ENCODE measurements at regions not wholly inside any gene's neighbourhood (a gene's known extent, or its start where the extent isn't known, plus 50 kb on each side); places are given as distances from the start of the nearest gene placed in this dataset.

- no peak for DNase-seq
These were observed 142.4 kb upstream of the KCNMB2 start for GRCh38 chr3:178393824-178394223.

- no peak for DNase-seq
These were observed 139.9 kb upstream of the KCNMB2 start for GRCh38 chr3:178396318-178396717.

DNA sequence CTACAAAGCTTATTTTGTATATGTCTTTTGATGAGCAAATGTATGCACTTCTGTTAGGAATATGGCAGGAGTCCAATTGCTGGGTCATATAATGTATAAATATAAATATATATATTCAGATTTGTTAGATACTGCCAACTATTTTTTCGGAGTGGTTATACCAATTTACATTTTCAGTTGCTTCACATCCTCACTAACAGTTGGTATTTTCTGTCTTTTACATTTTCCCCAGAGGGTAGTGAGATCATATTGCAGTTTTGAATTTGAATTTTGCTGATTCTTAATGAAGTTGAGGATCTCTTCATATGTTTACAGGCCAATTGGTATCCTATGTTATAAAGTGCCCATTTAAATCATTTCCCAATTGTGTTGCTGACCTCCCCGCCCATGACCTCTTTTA is 139.0 kb upstream of the KCNMB2 start:
- DNase-seq = no peak

DNA sequence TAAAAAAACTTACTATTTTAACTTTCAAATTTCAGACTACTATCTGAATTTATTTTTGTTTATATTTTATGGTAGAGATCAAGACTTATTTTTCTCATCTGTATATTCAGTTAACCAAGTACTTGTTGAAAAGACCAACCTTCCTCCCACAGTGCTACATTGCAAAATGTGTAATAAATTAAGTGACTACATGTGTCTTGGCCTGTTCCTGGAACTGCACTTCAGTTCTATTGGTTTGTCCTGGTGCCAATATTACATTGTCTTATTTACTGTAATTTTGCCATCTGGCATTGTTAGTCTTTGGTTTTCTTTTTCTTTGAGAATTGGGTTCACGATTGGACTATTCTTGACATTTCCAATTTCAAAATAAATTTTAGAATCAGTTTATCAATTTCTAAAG is 138.4 kb upstream of the KCNMB2 start:
- no peak for DNase-seq

DNA sequence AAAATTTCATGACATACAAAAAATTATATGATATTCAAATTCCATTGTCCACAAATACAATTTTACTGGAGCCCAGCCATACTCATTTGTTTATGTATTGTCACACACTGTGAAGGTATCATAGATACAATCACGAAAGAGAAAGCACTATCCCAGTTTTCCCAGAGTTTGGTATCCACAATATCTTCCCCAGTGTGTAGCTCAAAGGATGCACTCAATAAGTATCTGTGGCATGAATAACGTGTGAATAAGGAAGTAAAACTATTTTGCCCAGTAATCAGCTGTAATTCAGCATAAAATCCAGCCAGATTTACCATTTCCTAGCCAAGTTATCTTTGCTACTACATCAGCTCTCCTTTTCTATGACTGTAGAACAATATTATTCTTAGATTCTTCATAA is 131.3 kb upstream of the KCNMB2 start:
- no peak for DNase-seq

DNA sequence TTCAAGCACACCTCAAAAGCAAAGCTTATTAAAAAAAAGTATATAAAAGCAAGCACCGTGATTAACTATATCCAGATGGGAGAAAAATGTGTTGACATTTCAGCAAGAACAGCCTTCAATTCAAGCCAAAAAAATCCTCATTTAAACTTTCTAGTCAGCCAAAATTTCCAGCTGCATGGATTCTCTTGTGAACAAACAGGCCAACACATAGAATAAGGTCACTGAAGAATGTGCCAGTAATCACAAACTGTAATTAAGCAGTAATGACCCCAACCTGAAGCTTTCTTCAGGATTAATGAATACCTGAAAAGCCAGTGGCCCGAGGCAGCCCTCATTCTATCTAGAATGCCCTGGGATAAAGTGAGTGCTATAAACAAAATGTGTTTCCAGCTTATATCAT is 130.7 kb upstream of the KCNMB2 start:
- no peak for DNase-seq

- DNase-seq = no peak
These were observed 130.0 kb upstream of the KCNMB2 start for GRCh38 chr3:178406206-178406605.

DNA sequence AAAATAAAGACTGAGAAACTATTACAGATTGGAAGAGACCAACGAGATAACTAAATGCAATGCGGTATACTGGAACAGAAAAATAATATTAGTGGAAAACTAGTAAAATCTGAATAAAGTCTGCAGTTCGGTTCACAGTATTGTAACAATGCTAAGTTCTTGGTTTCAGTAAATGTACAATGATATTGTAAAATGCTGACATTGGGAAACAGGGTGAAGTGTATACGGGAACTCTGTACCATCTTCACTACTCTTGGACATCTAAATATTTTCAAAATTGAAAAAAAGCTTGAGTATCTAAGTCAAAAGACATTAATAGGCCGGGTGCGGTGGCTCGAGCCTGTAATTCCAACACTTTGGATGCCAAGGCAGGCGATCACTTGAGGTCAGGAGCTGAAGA is 120.9 kb upstream of the KCNMB2 start:
- DNase-seq = no peak

GRCh38 chr3:178417736-178418135 is 118.5 kb upstream of the KCNMB2 start:
- no peak for DNase-seq

DNA sequence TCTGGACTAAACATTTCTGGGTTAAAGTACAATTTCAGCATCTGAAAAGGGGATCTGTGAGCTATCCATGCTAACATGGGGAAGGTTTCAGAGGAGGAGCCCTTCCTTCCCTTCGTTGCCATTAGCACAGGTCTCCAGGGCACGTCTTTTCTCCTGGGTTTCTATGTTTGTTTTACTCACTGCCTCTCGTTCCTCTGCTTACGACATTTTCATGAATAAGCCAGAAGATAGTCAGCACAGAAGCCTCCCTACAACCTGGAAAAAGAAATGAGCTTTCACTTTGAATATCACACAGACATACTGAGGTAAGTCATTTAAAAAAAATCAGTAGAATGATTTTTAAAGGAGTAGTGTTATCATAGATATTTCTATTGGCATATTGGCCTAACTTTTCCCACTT is 117.2 kb upstream of the KCNMB2 start:
- DNase-seq = no peak

DNA sequence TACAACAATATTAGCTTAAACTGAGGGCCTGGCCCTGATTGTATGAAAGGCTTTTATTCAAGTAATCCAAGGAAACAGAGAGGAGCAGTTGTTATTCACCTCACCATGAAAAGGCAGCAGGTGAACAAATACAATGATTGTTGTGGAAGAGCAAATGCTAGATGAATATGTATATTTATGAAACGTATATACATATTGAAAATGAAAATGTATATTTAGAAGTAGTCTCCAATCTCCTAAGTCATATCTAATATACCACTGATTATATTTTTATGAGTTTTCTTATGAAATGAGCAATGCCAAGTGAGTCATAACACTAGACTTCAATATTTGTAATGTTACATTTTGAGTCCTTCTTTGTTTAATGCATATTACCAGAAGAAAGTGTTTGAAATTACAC is 116.2 kb upstream of the KCNMB2 start:
- no peak for DNase-seq

DNA sequence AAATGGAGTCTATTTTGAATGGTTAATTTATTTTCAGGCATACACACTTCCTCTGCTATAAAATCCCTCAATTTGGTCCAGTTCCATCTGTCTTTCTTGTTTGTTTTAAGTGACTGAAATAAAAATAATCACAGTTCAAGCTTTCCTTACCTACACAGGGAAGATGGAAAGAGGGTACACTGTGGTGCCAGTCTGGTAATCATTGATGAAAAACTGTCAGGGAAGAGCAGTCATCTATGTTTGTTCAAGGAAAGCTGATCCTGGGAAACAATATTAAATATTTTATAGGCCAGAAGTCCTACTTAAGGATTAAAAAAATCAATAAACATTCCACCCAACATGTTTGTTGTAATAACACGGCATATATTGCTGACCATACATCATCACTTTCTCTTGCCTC is 115.2 kb upstream of the KCNMB2 start:
- no peak for DNase-seq

DNA sequence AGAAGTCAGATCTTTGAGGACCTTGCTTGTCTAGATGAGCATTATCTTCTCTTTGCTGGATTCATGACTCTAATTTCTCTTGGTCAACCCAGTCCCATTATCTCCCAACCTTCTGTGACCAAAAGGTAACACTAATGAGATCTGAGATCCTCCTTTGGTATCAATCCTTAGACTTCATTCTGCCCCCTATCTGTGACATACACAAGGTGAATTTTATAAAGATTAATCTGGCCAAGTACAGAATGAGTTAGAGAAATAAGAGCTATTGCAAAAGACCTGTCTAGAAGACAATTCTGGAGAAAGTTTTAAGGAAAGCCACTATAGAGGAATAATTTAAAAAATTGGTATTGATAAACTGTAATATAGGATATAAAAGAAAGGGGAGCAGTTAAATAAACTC is 113.8 kb upstream of the KCNMB2 start:
- no peak for DNase-seq

GRCh38 chr3:178428037-178428436 is 108.2 kb upstream of the KCNMB2 start:
- no peak for DNase-seq

GRCh38 chr3:178434206-178434805 is 101.9 kb upstream of the KCNMB2 start:
- no peak for DNase-seq

GRCh38 chr3:178435575-178435974 is 100.7 kb upstream of the KCNMB2 start:
- no peak for DNase-seq

- no peak for DNase-seq
These were observed 99.5 kb upstream of the KCNMB2 start for GRCh38 chr3:178436773-178437172.

DNA sequence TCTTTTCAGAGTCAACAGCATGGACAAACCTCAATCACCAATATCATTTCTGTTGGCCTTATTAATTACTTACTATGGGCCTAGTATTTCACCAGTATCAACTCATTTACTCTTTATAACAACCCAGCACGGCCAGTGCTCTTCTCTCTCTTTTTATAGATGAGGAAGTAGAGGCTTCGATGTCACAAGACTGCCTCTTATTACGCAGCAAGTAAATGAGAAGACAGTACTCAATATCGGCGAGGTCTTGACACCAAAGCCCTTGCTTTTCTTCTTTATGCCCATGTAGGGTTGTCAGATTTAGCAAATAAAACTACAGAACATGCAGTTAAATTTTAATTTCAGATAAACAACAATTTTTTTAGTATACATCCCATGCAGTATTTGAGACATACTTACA is 99.0 kb upstream of the KCNMB2 start:
- DNase-seq = no peak

GRCh38 chr3:178439504-178439903 is 96.7 kb upstream of the KCNMB2 start:
- no peak for DNase-seq

DNA sequence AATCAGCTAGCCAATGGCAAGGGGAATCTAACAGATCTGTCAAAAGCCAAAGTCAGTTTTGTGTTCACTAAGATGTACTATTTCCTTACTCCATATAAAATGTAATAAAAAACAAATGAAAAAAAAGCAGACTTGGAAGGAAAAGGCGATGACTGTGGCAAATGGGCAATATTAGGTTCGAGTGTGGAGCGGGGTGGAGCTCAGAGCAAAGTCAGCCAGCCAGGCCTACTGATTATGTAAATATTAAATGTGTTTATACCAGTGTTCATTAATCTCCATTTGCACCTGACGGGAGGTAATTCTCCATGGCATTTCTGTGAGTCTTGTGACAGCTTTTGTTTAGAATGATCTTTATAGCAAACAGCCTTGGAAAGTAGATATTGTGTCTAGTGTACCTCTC is 96.2 kb upstream of the KCNMB2 start:
- no peak for DNase-seq

- no peak for DNase-seq
These were observed 92.6 kb upstream of the KCNMB2 start for GRCh38 chr3:178443634-178444033.

- DNase-seq = no peak
These were observed 91.1 kb upstream of the KCNMB2 start for GRCh38 chr3:178445139-178445538.

DNA sequence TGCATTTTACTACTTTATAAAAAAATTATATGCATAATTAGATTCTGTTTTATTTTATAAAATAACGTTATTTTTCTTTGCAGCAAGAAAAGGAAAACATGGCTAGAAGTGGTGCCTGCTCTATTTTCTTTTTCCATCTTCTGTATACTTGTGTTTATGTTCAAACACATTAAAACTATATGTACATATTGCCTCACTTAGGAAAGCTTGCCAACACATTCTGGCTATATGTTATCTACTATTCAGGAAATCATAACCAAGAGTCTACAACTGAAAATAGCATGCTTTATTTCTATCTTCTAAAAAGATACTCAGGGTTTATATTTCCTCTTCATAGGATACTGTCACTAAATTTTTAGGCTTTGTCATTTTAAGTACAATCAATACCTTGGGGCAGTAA is 90.2 kb upstream of the KCNMB2 start:
- no peak for DNase-seq

- no peak for DNase-seq
These were observed 85.8 kb upstream of the KCNMB2 start for GRCh38 chr3:178450476-178450875.

- DNase-seq = no peak
These were observed 84.4 kb upstream of the KCNMB2 start for GRCh38 chr3:178451799-178452198.

DNA sequence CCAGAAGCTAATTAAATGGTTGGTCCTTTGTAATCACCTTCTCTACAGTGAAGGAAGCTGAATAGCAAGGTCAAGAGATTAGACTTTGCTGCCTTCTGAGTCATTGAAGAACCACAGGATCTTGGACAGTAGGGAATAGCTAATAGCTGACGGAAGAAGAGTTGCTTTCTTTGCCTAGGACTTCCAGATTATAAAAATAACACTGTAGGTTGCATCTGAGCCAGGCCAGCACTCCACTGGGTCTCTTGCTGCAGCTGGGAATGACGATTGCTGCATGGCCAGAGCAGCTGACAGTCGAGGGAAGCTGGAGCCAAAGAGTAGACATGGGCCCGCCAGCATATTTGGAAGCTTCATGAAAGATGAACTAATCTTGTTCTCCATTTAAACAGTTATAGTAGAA is 81.5 kb upstream of the KCNMB2 start:
- no peak for DNase-seq
